NCI-H128 (cell line): ENCODE measurements at regions not wholly inside any gene's neighbourhood (a gene's known extent, or its start where the extent isn't known, plus 50 kb on each side); places are given as distances from the start of the nearest gene placed in this dataset.

Experiments used
- DNase-seq: peaks from one replicate; lab custom pipeline; 2025; ENCODE audit not compliant: unreplicated experiment; lab: John Stamatoyannopoulos, UW

GRCh38 chr10:111338805-111339204 lies 262.0 kb downstream of the ADRA2A start:
- no peak for DNase-seq

- no peak for DNase-seq
These were observed 268.0 kb downstream of the ADRA2A start for GRCh38 chr10:111344804-111345203.

GRCh38 chr10:111347386-111348013 lies 270.7 kb downstream of the ADRA2A start:
- DNase-seq, result no peak

GRCh38 chr10:111348076-111348475 lies 271.2 kb downstream of the ADRA2A start:
- DNase-seq, result no peak

- DNase-seq, result no peak
These were observed 278.0 kb downstream of the ADRA2A start for GRCh38 chr10:111354859-111355258.

- DNase-seq, result no peak
These were observed 279.7 kb downstream of the ADRA2A start for GRCh38 chr10:111356571-111356970.

GRCh38 chr10:111357859-111358258 lies 281.0 kb downstream of the ADRA2A start:
- no peak for DNase-seq

- DNase-seq, result no peak
These were observed 283.6 kb downstream of the ADRA2A start for GRCh38 chr10:111360260-111360925.

GRCh38 chr10:111367531-111367930 lies 290.7 kb downstream of the ADRA2A start:
- DNase-seq, result no peak

GRCh38 chr10:111370101-111370500 lies 293.3 kb downstream of the ADRA2A start:
- no peak for DNase-seq

- DNase-seq, result no peak
These were observed 296.9 kb downstream of the ADRA2A start for GRCh38 chr10:111373696-111374095.

GRCh38 chr10:111379534-111380187 lies 302.8 kb downstream of the ADRA2A start:
- no peak for DNase-seq

GRCh38 chr10:111384556-111384955 lies 307.7 kb downstream of the ADRA2A start:
- no peak for DNase-seq

- no peak for DNase-seq
These were observed 314.2 kb downstream of the ADRA2A start for GRCh38 chr10:111390813-111391563.

GRCh38 chr10:111392159-111392558 lies 315.3 kb downstream of the ADRA2A start:
- DNase-seq, result no peak

GRCh38 chr10:111392910-111393309 lies 316.1 kb downstream of the ADRA2A start:
- DNase-seq, result no peak

- no peak for DNase-seq
These were observed 333.9 kb downstream of the ADRA2A start for GRCh38 chr10:111410740-111411139.

GRCh38 chr10:111425459-111425858 lies 348.6 kb downstream of the ADRA2A start:
- no peak for DNase-seq

GRCh38 chr10:111429288-111430028 lies 352.6 kb downstream of the ADRA2A start:
- DNase-seq, result no peak

- DNase-seq, result no peak
These were observed 353.2 kb downstream of the ADRA2A start for GRCh38 chr10:111430070-111430469.

- DNase-seq, result no peak
These were observed 355.8 kb downstream of the ADRA2A start for GRCh38 chr10:111432588-111432987.
